NCI-H69 (cell line): ENCODE measurements at regions not wholly inside any gene's neighbourhood (a gene's known extent, or its start where the extent isn't known, plus 50 kb on each side); places are given as distances from the start of the nearest gene placed in this dataset.
"Not testable (repeated sequence)": the region's sequence is repeated elsewhere in the genome, so short reads cannot be mapped to it uniquely, and the experiment has no call there.

Source experiments
- DNase-seq: peaks from one replicate; lab custom pipeline; 2025; lab: John Stamatoyannopoulos, UW

DNA sequence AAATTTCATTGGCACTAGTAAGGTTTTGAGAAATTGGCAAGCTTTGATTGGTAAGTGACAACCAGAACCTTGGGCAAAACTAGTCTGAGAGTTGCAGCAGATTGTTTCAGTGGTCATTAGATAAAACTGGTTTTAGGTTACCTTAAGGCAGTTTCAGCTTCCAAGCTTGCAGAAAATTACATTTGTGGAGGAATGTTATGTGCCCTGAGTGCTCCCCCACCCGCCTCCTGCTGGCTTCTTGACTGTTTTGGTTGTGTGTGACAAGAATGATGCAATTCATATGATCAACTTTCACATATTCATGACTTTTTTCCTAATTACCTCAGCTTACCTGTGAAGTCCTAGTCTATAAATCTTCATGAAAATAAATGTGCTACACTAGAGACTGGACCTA, 599.5 kb upstream of the ZNF804A start:
- DNase-seq, result no peak

- peak; percentile 42 for DNase-seq
Measured at GRCh38 chr2:184004289-184004947, 593.9 kb upstream of the ZNF804A start.

DNA sequence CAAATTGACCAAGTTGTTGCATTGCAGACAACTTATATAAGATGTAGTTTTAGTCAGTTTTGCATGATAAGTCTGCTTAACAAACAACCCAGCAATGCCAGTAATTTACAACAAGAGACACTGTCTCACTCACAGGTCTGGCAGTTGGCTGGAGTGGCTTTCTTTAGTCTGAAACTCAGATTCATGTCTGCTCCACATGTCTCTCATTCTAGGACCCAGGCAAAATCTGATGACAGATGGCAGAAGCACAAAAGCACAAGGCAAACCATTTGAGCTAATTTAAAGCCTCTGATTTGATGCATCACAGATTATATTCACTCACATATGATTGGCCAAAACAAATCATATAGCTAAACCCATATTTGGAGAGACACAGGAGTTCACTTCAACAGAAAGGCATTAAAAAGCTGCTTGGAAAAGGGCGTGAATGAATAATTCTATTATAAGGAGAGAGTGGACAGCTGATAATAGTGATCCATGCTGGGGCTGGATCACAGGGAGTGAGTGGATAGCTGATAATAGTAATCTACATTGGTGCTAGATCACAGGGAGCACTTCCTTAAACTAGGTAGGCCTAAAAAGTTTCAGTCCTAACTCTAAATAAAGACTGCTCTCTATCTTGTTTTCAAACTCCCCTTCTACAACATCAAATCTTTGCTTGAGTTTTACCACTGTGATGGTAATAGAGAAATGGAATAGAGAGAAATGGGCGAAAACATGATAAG, 593.2 kb upstream of the ZNF804A start:
- peak; percentile 89 for DNase-seq

GRCh38 chr2:184006998-184007397, 591.3 kb upstream of the ZNF804A start:
- peak; percentile 74 for DNase-seq

DNA sequence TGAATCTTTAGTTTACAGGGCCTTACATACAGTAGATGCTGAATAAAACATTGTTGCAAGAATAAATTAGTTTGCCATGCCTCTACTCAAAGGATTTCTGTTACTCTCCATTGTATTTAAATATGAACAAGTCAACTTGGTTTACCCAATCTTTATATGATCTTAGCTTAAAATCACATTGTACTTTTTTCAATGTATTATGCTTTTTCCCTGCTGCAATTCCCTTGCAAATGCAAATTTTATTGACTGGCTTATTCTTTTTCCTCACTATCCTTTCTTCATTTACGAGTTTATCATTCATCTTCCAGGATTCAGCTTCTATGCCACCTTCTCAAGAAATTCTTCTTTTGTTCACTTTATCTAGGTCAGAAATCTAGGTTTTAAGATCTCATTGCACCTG, 571.4 kb upstream of the ZNF804A start:
- DNase-seq, result no peak

- no peak for DNase-seq
Measured at GRCh38 chr2:184030245-184030644, 568.1 kb upstream of the ZNF804A start.

DNA sequence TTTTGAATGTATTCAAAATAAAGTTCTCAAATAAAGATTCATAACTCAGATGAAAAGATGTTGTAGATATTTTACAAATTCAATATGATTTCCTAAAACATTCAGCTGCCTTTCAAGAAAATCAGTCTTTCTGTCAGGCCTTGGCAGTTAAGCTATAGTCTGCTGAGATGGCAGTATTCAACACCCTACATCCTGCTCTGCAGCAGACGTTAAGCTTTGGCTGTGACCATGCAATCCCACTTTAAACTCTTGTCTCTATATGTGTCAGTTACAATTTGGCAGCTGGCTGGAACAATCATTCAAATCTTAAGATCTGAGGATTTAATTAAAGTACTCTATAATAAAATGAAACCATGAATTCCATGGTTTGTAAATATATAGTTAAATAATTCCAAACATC, 567.3 kb upstream of the ZNF804A start:
- DNase-seq, result no peak

- DNase-seq, result peak; percentile 12
Measured at GRCh38 chr2:184031402-184032147, 566.8 kb upstream of the ZNF804A start.

DNA sequence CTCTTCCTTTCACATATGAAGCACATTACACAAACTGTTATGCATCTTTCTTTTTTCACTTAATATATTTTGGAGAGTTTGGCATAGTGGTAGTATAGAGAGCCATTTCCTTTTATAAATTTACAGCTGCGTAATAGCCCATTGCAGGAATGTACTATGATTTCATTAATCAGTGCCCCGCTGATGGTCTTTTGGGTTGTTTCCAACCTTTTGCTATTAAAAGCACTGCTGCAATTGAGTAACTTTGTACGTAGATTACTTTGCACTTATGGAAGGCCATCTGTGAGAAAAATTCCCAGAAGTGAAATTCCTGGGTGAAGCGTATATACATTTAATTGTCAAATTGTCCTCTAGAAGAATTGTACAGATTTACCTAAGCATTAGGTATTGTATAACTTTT, 565.3 kb upstream of the ZNF804A start:
- no peak for DNase-seq

- DNase-seq, result no peak
Measured at GRCh38 chr2:184037273-184037672, 561.1 kb upstream of the ZNF804A start.

GRCh38 chr2:184039493-184039892, 558.8 kb upstream of the ZNF804A start:
- DNase-seq, result no peak

GRCh38 chr2:184040230-184040629, 558.1 kb upstream of the ZNF804A start:
- no peak for DNase-seq

DNA sequence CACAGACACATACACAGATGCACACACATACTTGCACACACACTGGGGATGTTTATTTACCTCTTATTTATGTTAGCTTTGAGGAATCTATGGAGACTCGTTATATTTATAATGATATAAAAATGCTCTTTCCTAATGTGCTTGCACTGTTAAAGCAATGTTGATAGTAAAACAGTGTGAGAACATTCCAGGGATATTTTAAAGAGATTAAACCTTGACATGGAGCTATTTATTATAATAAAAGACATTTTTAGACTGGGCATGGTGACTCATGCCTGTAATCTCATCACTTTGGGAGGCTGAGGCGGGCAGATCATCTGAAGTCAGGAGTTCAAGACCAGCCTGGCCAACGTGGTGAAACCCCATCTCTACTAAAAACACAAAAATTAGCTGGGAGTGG, 557.3 kb upstream of the ZNF804A start:
- no peak for DNase-seq

DNA sequence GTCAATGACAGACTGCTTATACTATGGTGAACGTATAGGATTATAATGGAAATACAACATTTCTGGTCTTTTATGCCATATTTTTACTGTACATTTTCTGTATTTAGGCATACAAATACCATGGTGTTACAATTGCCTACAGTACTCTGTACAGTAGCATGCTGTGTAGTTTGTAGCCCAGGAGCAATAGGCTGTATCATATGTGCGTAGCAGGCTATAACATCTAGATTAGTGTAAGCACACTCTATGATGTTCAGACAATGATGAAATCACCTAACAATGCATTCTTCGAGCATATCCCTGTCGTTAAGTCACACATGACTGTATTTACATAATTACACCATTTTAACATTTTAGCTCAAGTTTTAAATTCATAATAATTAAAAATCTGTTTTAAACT, 556.6 kb upstream of the ZNF804A start:
- no peak for DNase-seq

DNA sequence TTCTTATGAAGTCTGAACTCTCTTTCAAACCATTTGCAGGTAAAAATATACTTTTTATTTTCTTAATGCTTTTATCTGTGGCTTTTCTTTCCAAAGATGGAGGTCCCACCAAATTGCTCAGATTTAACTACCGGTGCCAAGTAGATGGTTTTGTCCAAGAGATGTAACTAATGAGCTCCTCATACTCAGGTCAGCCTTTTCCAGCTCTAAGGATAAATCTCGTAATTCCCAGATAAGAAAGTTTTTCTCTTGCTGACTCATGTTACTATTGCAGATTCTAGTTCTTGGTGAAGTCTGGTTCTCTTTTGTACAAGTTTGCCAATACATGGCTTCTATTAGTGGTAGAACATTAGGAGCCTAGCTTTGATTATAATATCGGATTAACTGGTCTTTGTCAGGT, 550.8 kb upstream of the ZNF804A start:
- DNase-seq, result no peak

DNA sequence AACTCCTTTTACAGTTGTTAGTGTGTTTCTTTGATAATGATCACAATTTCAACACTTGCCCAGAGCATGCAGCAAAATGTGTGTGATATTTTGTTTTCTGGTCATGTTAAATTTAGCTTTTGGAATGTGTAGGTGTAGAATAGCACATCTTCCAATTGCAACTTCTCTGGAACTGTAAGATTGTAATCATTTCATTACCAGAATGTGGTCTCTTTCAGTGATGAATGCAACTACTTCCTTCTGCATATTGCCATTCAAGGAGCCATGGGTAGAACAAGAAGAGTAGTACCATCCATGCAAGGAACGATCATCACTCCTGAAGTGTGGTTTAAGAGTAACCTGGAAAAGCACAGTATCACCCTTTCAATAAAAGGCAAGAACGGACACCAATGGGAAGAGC, 548.8 kb upstream of the ZNF804A start:
- DNase-seq, result no peak

DNA sequence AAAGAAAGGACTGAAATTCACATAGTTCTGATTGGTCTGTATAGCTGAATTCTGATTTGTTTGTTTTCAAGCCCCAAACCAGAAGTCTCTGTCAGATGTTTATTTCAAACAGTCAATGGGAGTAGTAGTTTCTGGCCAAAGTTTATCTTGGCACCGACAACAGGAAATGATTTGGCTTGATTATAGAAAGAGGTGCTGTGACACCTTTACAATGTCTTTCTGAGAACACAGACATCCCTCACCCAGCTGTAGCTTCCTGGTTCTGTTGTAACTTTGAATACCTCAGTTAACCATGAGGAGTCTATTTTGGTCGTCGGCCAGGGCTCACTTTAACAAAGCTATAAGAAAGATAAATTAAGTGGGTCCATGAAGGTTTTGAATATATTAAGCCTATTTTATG, 545.0 kb upstream of the ZNF804A start:
- peak; percentile 81 for DNase-seq

DNA sequence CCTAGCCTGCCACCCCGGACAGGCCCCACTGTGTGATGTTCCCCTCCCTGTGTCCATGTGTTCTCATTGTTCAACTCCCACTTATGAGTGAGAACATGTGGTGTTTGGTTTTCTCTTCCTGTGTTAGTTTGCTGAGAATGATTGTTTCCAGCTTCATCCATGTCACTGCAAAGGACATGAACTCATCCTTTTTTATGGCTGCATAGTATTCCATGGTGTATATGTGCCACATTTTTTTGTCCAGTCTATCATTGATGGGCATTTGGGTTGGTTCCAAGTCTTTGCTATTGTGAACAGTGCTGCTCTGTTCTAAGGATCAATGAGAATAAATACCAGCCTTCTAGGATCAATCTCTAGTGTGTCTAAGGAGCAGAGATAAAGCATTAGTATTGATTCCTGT, 543.9 kb upstream of the ZNF804A start:
- not testable (repeated sequence) for DNase-seq

- no peak for DNase-seq
Measured at GRCh38 chr2:184057910-184058309, 540.4 kb upstream of the ZNF804A start.

DNA sequence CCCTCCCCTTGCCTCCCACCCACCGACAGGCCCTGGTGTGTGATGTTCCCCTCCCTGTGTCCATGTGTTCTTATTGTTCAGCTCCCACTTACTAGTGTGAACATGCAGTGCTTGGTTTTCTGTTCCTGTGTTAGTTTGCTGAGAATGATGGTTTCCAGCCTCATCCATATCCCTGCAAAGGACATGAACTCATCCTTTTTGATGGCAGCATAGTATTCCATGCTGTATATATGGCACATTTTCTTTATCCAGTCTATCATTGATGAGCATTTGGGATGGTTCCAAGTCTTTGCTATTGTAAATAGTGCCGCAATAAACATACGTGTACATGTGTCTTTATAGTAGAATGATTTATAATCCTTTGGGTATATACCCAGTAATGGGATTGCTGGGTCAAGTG, 538.1 kb upstream of the ZNF804A start:
- not testable (repeated sequence) for DNase-seq

DNA sequence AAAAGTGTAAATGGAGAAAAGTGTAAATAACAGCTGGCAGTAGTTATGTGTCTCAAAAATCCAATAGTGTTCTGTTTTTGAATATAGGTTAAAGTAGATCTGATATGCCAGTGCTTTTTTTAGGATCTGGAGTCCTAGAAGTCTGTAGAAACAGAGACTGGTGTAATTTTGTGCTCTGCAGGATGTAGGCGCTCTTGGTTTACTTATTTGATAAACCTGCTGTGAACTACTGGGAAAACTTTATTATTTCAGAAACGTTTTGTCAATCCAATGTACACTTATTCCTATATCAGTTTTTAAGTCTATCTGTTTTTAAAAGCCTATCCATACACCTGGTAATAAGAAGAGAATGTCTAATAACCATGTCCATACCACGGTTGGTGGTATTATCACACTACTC, 530.8 kb upstream of the ZNF804A start:
- no peak for DNase-seq

DNA sequence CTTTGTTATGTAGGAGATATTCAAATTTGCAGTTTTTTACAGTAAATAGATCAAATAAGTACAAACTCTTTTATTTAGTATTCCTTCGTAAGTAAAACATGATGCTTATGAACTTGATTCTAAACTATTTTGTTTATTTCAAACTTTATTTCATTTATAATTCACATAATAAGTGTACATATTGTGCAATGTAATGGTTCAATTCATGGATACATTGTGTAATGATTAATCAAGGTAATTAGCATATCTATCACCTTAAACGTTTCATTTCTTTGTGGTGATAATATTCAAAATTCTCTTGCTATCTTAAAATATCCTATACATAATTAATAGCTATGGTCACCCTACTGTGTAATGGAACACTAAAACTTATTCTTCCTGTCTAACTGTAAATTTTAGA, 525.9 kb upstream of the ZNF804A start:
- DNase-seq, result no peak

- DNase-seq, result peak; percentile 42
Measured at GRCh38 chr2:184078496-184078895, 519.8 kb upstream of the ZNF804A start.
